SHP77 (cell line): ENCODE measurements at regions not wholly inside any gene's neighbourhood (a gene's known extent, or its start where the extent isn't known, plus 50 kb on each side); places are given as distances from the start of the nearest gene placed in this dataset.

ENCODE experiments used
- DNase-seq, 2 experiments: peaks; one replicate each; lab custom pipeline; 2025; lab: John Stamatoyannopoulos, UW

- DNase-seq: no peak
Measured at GRCh38 chr1:96964761-96965160, 243.2 kb downstream of the PTBP2 start.

- peak; percentile 13 to 34 for DNase-seq
Measured at GRCh38 chr1:96966536-96967138, 245.1 kb downstream of the PTBP2 start.

DNA sequence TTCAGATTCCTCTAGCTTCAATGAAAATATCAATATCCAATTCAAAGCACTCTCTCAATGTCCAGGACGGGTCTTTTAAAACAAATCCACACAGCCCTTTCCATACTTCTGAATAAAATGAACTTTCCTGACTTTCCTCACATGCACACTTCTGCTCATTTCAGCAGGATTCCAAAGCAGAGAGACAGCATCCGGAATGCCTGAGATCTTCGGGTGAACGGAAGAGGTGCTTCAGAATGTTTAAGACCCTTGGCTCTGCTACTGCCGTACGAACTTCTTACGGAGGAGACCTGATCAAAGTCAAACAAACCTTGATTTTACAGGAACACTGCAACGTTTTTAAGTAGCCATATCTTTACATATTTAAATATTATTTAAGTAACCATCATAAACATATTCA is 245.7 kb downstream of the PTBP2 start:
- no peak for DNase-seq

GRCh38 chr1:96968541-96968940 is 247.0 kb downstream of the PTBP2 start:
- DNase-seq: no peak

- no peak for DNase-seq
Measured at GRCh38 chr1:96968983-96969382, 247.4 kb downstream of the PTBP2 start.

- DNase-seq: no peak
Measured at GRCh38 chr1:96969656-96970163, 248.1 kb downstream of the PTBP2 start.

DNA sequence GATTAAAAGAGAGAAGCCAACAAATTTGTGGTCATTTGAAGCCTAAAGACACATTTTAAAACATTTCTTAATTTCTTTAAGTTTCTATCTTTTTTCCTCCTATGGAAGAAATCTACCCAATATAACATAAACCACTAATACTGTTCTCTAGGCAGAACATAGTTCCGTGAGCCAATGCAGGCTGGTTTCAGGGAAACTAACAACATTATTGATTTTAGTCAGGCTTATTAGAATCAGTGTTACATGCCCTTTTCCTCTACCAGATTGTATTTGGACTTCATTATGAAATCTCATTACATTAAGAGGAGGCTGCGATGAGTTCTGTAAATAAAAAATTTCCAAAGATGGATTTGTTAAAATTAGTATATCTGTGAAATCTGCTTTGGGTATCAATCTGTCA is 249.9 kb downstream of the PTBP2 start:
- no peak for DNase-seq

DNA sequence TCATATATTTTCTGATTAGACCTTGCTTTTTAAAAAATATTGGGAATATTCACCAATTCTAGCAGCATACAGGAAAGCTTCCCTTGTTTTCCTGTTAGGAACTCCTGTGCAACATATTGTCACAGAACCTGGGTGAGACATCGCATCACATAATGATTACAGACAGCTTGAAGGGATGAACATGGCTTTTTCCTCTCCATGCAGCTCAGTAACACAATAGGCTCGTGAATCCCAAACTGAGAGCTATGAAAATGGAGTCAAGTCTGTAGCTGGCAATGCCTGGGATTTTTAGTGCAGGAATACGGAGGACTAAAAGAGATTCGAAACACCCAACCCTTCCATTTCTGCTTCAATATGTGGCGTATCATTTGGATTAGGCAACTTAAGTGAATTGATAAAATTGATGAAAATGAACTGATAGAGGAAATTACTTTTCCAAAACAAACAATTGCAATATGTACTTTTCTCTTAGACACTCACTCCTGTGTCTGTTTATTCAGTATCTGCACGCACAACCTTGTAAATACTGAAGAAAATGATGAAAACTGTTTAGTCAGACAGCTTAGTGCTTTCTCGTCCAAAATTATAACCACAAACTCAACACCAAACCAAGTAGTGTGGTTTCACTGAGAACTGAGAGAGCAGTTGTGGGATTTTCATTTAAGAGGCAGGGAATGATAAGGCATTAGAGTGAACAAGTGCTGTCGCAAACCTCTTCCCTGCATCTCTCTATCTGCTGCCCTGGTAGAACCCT is 250.4 kb downstream of the PTBP2 start:
- no peak for DNase-seq

DNA sequence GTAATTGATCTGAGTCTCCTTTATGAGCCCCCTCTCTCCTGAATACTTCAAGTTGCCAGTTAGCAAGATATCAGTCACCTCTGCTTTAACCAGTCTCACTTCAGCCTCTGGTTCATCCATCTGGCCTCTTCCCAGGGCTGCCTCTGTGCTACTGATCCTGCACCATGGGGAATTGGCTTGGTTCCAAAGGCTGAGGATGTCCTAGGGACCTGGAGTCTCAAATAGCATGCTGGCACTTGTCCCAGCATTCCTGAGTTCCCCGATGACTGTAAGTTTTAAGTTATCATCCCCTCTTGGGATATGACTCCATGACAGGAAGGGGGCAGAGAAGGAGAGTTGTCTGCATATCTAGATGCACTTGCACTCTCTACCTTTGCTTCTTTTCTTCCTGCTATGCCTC is 252.0 kb downstream of the PTBP2 start:
- peak in 1 of 2 experiments; percentile 9 for DNase-seq

GRCh38 chr1:96978444-96978843 is 256.9 kb downstream of the PTBP2 start:
- no peak for DNase-seq

DNA sequence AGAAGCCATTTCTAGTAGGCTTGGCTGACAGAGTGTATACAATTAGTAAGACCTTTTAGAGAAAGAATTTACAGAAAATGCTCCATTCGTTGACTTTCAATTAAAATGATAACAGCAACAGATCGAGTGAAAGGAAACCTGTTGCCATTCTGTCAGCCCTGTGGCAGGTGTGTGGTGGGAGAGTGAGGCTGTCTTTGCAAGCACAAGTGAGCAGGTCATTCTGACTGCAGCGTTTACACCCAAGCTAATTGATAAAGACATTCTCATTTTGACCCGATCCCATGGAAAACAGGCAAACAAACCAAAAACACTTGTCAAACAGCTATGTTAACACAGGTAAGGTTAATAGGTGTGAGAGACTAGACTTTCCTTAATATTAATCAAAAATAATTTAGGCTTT is 257.3 kb downstream of the PTBP2 start:
- no peak for DNase-seq

- DNase-seq: no peak
Measured at GRCh38 chr1:96979304-96980268, 258.0 kb downstream of the PTBP2 start.

GRCh38 chr1:96980448-96980847 is 258.9 kb downstream of the PTBP2 start:
- DNase-seq: no peak

- DNase-seq: no peak
Measured at GRCh38 chr1:96981181-96981580, 259.6 kb downstream of the PTBP2 start.

DNA sequence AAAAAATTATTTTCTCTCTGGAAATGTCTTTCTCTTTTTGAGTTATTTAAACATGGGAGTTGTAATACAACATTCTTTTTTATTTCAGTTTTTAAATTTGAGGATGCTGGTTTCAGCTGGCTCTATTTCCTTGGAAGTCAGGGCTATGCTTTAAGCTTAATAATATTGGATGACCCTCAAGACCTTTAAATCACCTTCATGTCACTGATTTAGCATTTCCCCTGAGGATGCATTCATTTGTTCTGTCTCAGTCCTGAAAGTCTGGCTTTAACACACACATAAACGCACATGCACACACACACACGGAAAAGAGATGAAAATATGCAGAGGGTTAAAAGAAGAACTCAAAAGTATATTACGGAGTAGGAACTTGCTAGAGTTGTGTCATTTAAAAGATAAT is 260.5 kb downstream of the PTBP2 start:
- no peak for DNase-seq

GRCh38 chr1:96983866-96984265 is 262.3 kb downstream of the PTBP2 start:
- DNase-seq: no peak

DNA sequence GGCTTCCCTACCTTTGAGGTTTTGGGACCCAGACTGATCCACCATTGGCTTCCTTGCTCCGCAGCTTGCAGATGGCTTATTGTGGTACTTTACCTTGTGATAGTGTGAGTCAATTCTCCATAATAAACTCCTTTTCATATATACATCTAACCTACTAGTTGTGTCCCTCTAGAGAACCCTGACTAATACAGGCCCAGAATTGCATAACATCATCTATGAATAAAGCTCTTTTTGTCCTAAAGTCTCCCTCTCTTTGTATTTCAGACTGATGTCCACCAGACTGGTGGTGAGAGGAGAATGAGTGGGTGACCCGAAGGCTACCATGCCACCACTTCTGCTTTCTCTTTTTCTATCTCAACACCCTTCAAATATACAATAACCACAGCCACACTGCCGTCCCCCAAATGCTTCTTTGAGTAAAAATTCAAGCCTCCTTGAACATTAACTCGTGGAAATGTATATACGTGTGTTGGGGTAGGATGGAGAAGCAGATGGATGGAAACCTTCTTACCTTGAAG is 265.7 kb downstream of the PTBP2 start:
- no peak for DNase-seq

DNA sequence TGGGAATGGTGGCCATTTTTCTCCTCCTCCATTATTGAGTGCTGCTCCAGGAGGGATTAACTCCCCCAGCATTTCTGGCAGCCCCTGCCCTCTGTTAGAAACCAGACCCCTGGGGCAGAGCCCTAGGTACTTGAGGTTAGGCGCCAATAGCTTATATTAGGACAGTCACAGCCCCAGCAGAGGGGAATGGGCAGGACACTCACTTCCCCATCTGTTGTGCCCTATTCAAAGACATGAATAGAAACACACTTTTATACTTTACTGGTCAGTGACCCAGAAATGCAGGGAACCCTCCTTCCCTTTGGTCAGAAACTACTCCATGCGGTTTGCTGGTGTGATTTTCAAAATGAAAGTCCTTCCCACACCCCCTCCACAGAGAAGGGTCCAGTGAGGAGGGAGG is 267.7 kb downstream of the PTBP2 start:
- DNase-seq: no peak

DNA sequence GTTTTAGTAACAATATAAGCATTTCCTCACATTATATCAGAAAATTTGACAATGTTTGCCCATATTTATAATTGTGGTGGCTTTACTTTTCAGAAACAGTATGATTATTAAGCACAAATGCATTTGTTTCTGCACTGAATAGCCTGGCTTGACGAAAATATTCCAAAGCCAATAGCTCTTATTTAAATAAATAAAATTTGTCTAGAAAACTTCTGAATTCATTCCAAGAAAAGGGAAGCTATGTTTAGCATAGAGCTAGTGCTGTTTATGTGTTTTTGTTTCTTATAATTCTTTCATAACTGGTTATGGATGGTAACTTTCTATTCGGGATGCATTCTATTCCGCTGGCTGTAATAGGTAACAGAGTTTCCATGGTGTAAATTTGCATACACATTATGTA is 268.6 kb downstream of the PTBP2 start:
- DNase-seq: no peak

GRCh38 chr1:96991261-96991660 is 269.7 kb downstream of the PTBP2 start:
- no peak for DNase-seq

- no peak for DNase-seq
Measured at GRCh38 chr1:96992871-96993270, 271.3 kb downstream of the PTBP2 start.

DNA sequence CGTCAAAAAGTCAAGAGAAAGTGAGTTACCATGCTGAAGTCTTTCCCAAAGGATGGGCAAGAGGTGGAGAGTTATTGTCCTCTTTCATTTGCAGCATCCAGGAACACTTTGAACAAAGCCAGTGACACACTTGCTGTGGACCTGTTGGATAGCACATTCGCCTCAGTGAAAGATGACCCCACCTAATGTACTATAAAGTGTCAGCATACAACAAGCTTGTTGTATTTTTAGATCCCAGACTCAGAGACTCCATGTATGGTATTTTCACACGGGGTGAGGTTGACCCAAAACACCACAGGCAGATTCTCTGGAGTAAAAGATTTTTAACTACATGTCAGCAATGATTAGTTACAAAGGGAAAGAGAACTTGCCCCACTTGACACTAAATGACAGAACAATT is 273.8 kb downstream of the PTBP2 start:
- DNase-seq: no peak
